Gastroesophageal sphincter (tissue), 4 donors: ENCODE measurements at regions not wholly inside any gene's neighbourhood (a gene's known extent, or its start where the extent isn't known, plus 50 kb on each side); places are given as distances from the start of the nearest gene placed in this dataset.
A peak's percentile ranks its signal among the peaks of the same experiment; 100 is the strongest.

ENCODE experiments used
- ATAC-seq: fragments of 150-250 bp; one replicate; pipeline ENCODE4 v1.9.1; 2016; ENCODE audit warnings: mild to moderate bottlenecking, moderate library complexity
- H3K27ac ChIP-seq, 4 donors: fragments of 200-600 bp; sonication (generic) in 3 of 4; 1 replicate in 3 of 4; 2 replicates in 1 of 4; pipeline ENCODE4 v1.5.1; 2016 to 2019
- H3K27me3 ChIP-seq: fragments of 200-600 bp; sonication (generic); one replicate; pipeline ENCODE4 v1.5.1; 2019
- H3K36me3 ChIP-seq, 2 donors: fragments of 200-600 bp; sonication (generic); one replicate each; pipeline ENCODE4 v1.5.1; 2019; ENCODE audit warnings: control low read depth in 1 of 2
- H3K4me1 ChIP-seq, 3 donors: fragments of 200-600 bp; sonication (generic); 1 replicate in 2 of 3; 2 replicates in 1 of 3; pipeline ENCODE4 v1.5.1; 2016 to 2019; ENCODE audit warnings: control low read depth in 2 of 3
- H3K4me3 ChIP-seq, 2 donors: fragments of 200-600 bp; sonication (generic); one replicate each; pipeline ENCODE4 v1.5.1; 2019; ENCODE audit warnings: mild to moderate bottlenecking in 1 of 2, moderate library complexity in 1 of 2
- H3K9me3 ChIP-seq, 3 donors: fragments of 200-600 bp; sonication (generic); one replicate each; pipeline ENCODE4 v1.5.1; 2017 to 2019; ENCODE audit warnings: control low read depth in 2 of 3
- CTCF ChIP-seq, 4 experiments: fragments of 200-600 bp in 2 of 4; fragments of 450-650 bp in 2 of 4; sonication (generic) in 1 of 4; IDR thresholded peaks; one replicate each; pipeline ENCODE4 v1.5.1; 2017 to 2019; ENCODE audit warnings: antibody characterized with exemption in 4 of 4, mild to moderate bottlenecking in 2 of 4, moderate library complexity in 2 of 4
- EP300 ChIP-seq: sonication (generic); formaldehyde crosslinking; IDR thresholded peaks from one replicate; pipeline ENCODE4 v1.6.1; 2017; ENCODE audit warnings: antibody characterized with exemption, mild to moderate bottlenecking
- POLR2A ChIP-seq, 2 donors: fragments of 450-650 bp; IDR thresholded peaks; one replicate each; pipeline ENCODE4 v1.6.1; 2017; ENCODE audit warnings: antibody characterized with exemption in 2 of 2, mild to moderate bottlenecking in 2 of 2, moderate library complexity in 1 of 2
- POLR2AphosphoS5 ChIP-seq: sonication (generic); formaldehyde crosslinking; IDR thresholded peaks from one replicate; pipeline ENCODE4 v1.6.1; 2017; ENCODE audit warnings: antibody characterized with exemption
- WGBS, 2 donors: methylation state at CpG; one replicate each; pipeline ENCODE4 v1.1.5; 2018; ENCODE audit warnings: low coverage in 1 of 2; 5-methylcytosine and 5-hydroxymethylcytosine counted together

GRCh38 chr12:95397571-95397970 is 76.4 kb upstream of the METAP2 start:
- Histone ChIP-seq H3K27ac (peak overlapping the region in 3 of 4 donors; percentile 14 to 41 (median 24)), H3K4me1 (peaks cover 0 to 2% (median 0%) of the 10 kb centered on the region in 3 donors), H3K27me3 (no peaks in the 10 kb centered on the region), H3K36me3 (no peaks in the 10 kb centered on the region), H3K4me3 (no peak overlapping the region), H3K9me3 (no peaks in the 10 kb centered on the region)
- TF ChIP-seq POLR2A (IDR thresholded peaks at IDR 0.05) (no peak), CTCF (IDR thresholded peaks at IDR 0.05) (no peak), POLR2AphosphoS5 (no peak), EP300 (no peak)
- 34 to 37% methylated on average over 5 of the region's 5 CpGs for WGBS, 2 donors
- ATAC-seq, result no peak

GRCh38 chr12:95402096-95402495 is 71.9 kb upstream of the METAP2 start:
- Histone ChIP-seq H3K27ac (no peak overlapping the region), H3K9me3 (no peaks in the 10 kb centered on the region), H3K27me3 (no peaks in the 10 kb centered on the region), H3K4me3 (no peak overlapping the region), H3K4me1 (no peaks in the 10 kb centered on the region), H3K36me3 (no peaks in the 10 kb centered on the region)
- ATAC-seq, result no peak
- 29 to 93% methylated on average over 2 of the region's 4 CpGs for WGBS, 2 donors
- TF ChIP-seq CTCF (IDR thresholded peaks at IDR 0.05), result no peak
- TF ChIP-seq EP300, result no peak
- no peak for TF ChIP-seq POLR2AphosphoS5
- no peak for TF ChIP-seq POLR2A (IDR thresholded peaks at IDR 0.05)

GRCh38 chr12:95408201-95408600 is 65.8 kb upstream of the METAP2 start:
- TF ChIP-seq EP300 (no peak), POLR2AphosphoS5 (no peak), POLR2A (IDR thresholded peaks at IDR 0.05) (no peak), CTCF (IDR thresholded peaks at IDR 0.05) (no peak)
- ATAC-seq, result no peak
- 67% methylated on average over 2 of the region's 8 CpGs; no CpG with 5 or more reads in 1 of the 2 donors for WGBS, 2 donors

GRCh38 chr12:95411057-95411456 is 62.9 kb upstream of the METAP2 start:
- H3K27me3 ChIP-seq, result no peaks in the 10 kb centered on the region
- WGBS, 2 donors, result 93 to 100% methylated on average over 3 of the region's 3 CpGs
- no peak overlapping the region for H3K27ac ChIP-seq
- no peak for ATAC-seq
- no peaks in the 10 kb centered on the region for H3K9me3 ChIP-seq
- no peaks in the 10 kb centered on the region for H3K36me3 ChIP-seq
- H3K4me1 ChIP-seq, result no peaks in the 10 kb centered on the region
- no peak overlapping the region for H3K4me3 ChIP-seq
- TF ChIP-seq POLR2AphosphoS5, result no peak
- TF ChIP-seq CTCF (IDR thresholded peaks at IDR 0.05), result no peak
- no peak for TF ChIP-seq EP300
- no peak for TF ChIP-seq POLR2A (IDR thresholded peaks at IDR 0.05)

More at GRCh38 chr12:95408201-95408600, 65.8 kb upstream of the METAP2 start:
- no peaks in the 10 kb centered on the region for H3K9me3 ChIP-seq
- H3K27ac ChIP-seq, result no peak overlapping the region
- H3K4me1 ChIP-seq, result no peaks in the 10 kb centered on the region
- no peaks in the 10 kb centered on the region for H3K27me3 ChIP-seq
- H3K4me3 ChIP-seq, result no peak overlapping the region
- no peaks in the 10 kb centered on the region for H3K36me3 ChIP-seq

- TF ChIP-seq POLR2A (IDR thresholded peaks at IDR 0.05), result no peak
- no peak for TF ChIP-seq POLR2AphosphoS5
- TF ChIP-seq EP300, result no peak
- no peak for TF ChIP-seq CTCF (IDR thresholded peaks at IDR 0.05)
- WGBS, 2 donors, result 68 to 79% methylated on average over 2 to 3 of the region's 3 CpGs
- Histone ChIP-seq H3K36me3 (no peaks in the 10 kb centered on the region), H3K9me3 (no peaks in the 10 kb centered on the region), H3K4me1 (no peaks in the 10 kb centered on the region), H3K27ac (no peak overlapping the region), H3K4me3 (no peak overlapping the region), H3K27me3 (no peaks in the 10 kb centered on the region)
- ATAC-seq, result no peak
These were observed 62.5 kb upstream of the METAP2 start for GRCh38 chr12:95411466-95411865.
